Psoas muscle (tissue), 7 donors: ENCODE measurements at regions not wholly inside any gene's neighbourhood (a gene's known extent, or its start where the extent isn't known, plus 50 kb on each side); places are given as distances from the start of the nearest gene placed in this dataset.

ENCODE experiments used
- ATAC-seq, 4 donors: fragments of 200-7000 bp; cut with Tn5 transposase; one replicate each; pipeline ENCODE4 v1.9.1; 2020; ENCODE audit warnings: moderate library complexity in 3 of 4, mild to moderate bottlenecking in 2 of 4
- DNase-seq, 2 donors: peaks; one replicate each; pipeline ENCODE4 v3.0.0-alpha.2; 2020
- H3K27ac ChIP-seq: fragments of 200-600 bp; one replicate; pipeline ENCODE4 v1.8.0; 2022
- H3K27me3 ChIP-seq, 3 donors: fragments of 200-600 bp in 1 of 3; one replicate each; pipeline versions ENCODE4 v1.6.1 to v1.8.0; 2013 to 2022; ENCODE audit warnings: low read length in 2 of 3, mild to moderate bottlenecking in 2 of 3, moderate library complexity in 1 of 3; ENCODE audit not compliant: insufficient read depth in 3 of 3
- H3K36me3 ChIP-seq, 2 donors: fragments of 200-600 bp in 1 of 2; one replicate each; pipeline versions ENCODE4 v1.6.1 to v1.8.0; 2013 to 2022; ENCODE audit warnings: low read depth in 1 of 2, mild to moderate bottlenecking in 1 of 2, moderate library complexity in 1 of 2; ENCODE audit not compliant: insufficient read depth in 1 of 2
- H3K4me1 ChIP-seq: fragments of 200-600 bp; one replicate; pipeline ENCODE4 v1.8.0; 2022
- H3K4me3 ChIP-seq: fragments of 200-600 bp; one replicate; pipeline ENCODE4 v1.8.0; 2022; ENCODE audit warnings: mild to moderate bottlenecking
- H3K9me3 ChIP-seq: fragments of 200-600 bp; one replicate; pipeline ENCODE4 v1.8.0; 2022
- CTCF ChIP-seq: fragments of 200-600 bp; IDR thresholded peaks from one replicate; pipeline ENCODE4 v1.8.0; 2022; ENCODE audit warnings: antibody characterized with exemption
- WGBS, 3 donors: extraction: QIAGEN DNeasy Blood & Tissue Kit; methylation state at CpG; one replicate each; pipeline versions ENCODE4 v1.1.6 to v1.1.7; 2013; 5-methylcytosine and 5-hydroxymethylcytosine counted together
- intact Hi-C, 2 donors: fragments of 100-400 bp; cut with DNase I; formaldehyde crosslinking; loops; one replicate each; pipeline versions ENCODE4 v1.11.0 to v1.14.2; 2022
- donor health status: healthy with polysubstance abuse.
- donor health status: DM: no; HTN: no; CAD: no; lungs with moderate emphysema.
- donor health status: Bipolar disorder and iron deficiency.
- donor health status: healthy.
- donor health status: DM: yes; HTN: yes; CAD: no.
- donor health status: DM: no; HTN: no; CAD: no.
- donor health status: DM: yes; HTN: yes; CAD: no.

DNA sequence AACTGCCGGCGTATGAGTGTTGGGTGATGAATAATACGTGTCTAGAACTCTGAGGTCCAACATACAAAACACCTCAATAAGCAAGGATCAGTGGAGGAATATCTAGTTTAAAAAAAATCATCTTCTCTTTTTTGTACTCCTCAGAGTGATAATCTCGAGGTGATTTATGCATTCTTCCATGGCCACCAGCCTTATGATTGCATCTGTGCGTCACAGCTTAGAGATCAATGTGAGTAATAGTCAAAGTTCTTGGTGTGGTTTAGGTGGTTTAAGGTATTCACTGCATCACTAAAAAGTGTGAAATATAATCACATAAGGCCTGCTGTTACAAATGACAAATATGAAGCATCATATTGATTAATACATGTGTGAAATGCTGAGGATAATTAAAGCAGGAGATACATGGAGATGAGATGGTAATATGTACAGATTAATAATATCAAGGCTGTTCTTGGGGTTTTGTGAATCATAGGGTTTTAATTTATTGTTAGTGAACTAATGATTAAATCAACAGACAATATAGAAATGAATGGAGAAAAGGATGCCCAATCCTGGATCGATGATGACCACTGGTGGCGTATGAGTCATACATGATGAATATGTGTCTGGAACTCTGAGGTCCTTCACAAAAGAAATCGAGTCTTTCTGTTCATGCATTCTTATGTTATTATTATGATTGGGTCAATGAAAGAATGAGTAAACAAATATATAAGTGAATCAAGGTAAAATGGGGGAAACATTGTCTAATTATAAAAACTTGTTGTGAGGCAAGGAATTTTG is 68.8 kb upstream of the RTL1 start:
- Histone ChIP-seq H3K4me3 (no peak overlapping the region), H3K9me3 (no peaks in the 10 kb centered on the region), H3K4me1 (no peaks in the 10 kb centered on the region), H3K27me3 (no peaks in the 10 kb centered on the region), H3K36me3 (no peaks in the 10 kb centered on the region), H3K27ac (no peak overlapping the region)
- DNase-seq (no peak), ATAC-seq (no peak)
- no peak for TF ChIP-seq CTCF
- intact Hi-C loops: no loop called here
- 86 to 88% (median 86%) methylated on average over 8 of the region's 8 CpGs for WGBS, 3 donors

DNA sequence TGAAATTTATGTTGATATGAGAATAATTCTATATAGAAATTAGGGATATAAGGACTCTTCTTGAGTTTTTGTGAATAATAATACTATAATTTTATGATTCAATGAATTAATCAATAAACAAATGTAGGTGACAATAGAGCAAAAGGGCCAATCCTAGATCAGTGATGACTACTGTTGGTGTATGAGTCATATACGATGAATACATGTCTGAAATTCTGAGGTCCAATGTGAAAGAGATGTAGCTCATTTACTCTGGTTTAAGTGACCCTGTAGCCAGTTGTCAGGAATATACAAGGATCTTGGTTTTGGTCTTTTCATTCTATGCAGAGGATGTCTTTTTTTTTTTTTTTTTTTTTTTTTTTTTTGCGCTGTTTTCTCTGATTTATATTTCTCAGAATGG is 72.1 kb upstream of the RTL1 start:
- TF ChIP-seq CTCF: no peak
- 84 to 89% (median 88%) methylated on average over 2 of the region's 2 CpGs for WGBS, 3 donors

GRCh38 chr14:100979079-100979478 is 75.6 kb upstream of the RTL1 start:
- intact Hi-C loops: no loop called here
- no peaks in the 10 kb centered on the region for H3K27me3 ChIP-seq
- 56 to 71% (median 68%) methylated on average over 3 of the region's 3 CpGs for WGBS, 3 donors
- TF ChIP-seq CTCF: no peak
- ATAC-seq: no peak
- no peak overlapping the region for H3K4me3 ChIP-seq
- no peak for DNase-seq
- H3K4me1 ChIP-seq: no peaks in the 10 kb centered on the region
- no peak overlapping the region for H3K27ac ChIP-seq
- H3K36me3 ChIP-seq: no peaks in the 10 kb centered on the region
- no peaks in the 10 kb centered on the region for H3K9me3 ChIP-seq

More for the DNA sequence above, 72.1 kb upstream of the RTL1 start:
- intact Hi-C loops: no loop called here
- Histone ChIP-seq H3K4me3 (no peak overlapping the region), H3K36me3 (no peaks in the 10 kb centered on the region), H3K27me3 (no peaks in the 10 kb centered on the region), H3K9me3 (no peaks in the 10 kb centered on the region), H3K27ac (no peak overlapping the region), H3K4me1 (no peaks in the 10 kb centered on the region)
- ATAC-seq (no peak), DNase-seq (no peak)

DNA sequence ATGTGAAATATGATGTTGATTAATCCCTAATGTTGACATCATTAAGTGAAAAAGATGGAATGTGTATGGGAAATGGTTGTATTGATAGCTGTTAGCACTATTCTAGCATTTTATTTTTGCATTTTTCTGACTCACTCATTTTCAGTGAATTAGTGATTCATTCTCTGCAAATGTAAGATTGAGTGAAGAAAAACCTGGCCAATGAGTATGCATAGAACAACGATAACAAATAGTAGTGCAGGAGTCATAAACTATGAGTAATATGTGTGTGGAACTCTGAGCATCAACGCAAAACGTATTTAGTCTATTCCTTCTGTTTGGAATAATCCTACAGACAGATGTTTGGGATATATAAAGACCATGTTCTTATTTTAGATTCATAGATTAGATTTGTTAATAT is 76.3 kb upstream of the RTL1 start:
- Histone ChIP-seq H3K4me3 (no peak overlapping the region), H3K4me1 (no peaks in the 10 kb centered on the region), H3K9me3 (no peaks in the 10 kb centered on the region), H3K27me3 (no peaks in the 10 kb centered on the region), H3K27ac (no peak overlapping the region), H3K36me3 (no peaks in the 10 kb centered on the region)
- ATAC-seq (no peak), DNase-seq (no peak)
- WGBS, 3 donors: 78 to 83% (median 80%) methylated on average over 3 of the region's 3 CpGs
- TF ChIP-seq CTCF: no peak
- intact Hi-C loops: no loop called here

- WGBS, 3 donors: 76 to 88% (median 84%) methylated on average over 3 of the region's 3 CpGs
- Histone ChIP-seq H3K27me3 (no peaks in the 10 kb centered on the region), H3K27ac (no peak overlapping the region), H3K9me3 (no peaks in the 10 kb centered on the region), H3K36me3 (no peaks in the 10 kb centered on the region), H3K4me3 (no peak overlapping the region), H3K4me1 (no peaks in the 10 kb centered on the region)
- TF ChIP-seq CTCF: no peak
- intact Hi-C loops: no loop called here
- ATAC-seq (no peak), DNase-seq (no peak)
Measured at GRCh38 chr14:100980823-100981222, 77.3 kb upstream of the RTL1 start.
